ENCODE measurements at regions not wholly inside any gene's neighbourhood (a gene's known extent, or its start where the extent isn't known, plus 50 kb on each side); places are given as distances from the start of the nearest gene placed in this dataset.
"Not testable (repeated sequence)": the region's sequence is repeated elsewhere in the genome, so short reads cannot be mapped to it uniquely, and the experiment has no call there.

GRCh38 chr15:20301471-20302081 lies 240.0 kb downstream of the GOLGA6L6 start:
- not testable (repeated sequence) for H3K9me3 Mint-ChIP-seq, DNase-seq

DNA sequence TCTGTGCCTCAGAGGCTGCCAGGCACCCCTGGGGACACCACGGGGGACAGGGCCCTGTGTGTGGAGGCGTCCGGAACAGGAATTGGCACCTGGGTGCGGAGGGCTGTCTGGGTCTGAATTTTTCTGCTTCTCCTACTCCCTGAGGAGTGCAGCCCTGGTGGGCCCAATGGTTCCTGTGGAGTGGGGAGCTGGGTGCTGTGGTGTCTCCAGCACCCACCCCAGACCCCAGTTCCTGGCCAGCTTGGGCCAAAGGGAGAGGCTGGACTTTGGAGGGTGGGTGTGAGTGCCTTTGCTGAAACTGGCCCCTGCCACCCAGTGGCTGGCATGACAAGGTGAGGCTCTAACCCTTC lies 240.6 kb downstream of the GOLGA6L6 start:
- not testable (repeated sequence) for DNase-seq; H3K27me3 Mint-ChIP-seq; H3K9me3 Mint-ChIP-seq; H3K27ac Mint-ChIP-seq; ATAC-seq (replicated peaks); H3K4me1 Mint-ChIP-seq; H3K4me3 Mint-ChIP-seq; H3K36me3 Mint-ChIP-seq

More at GRCh38 chr15:20301471-20302081, 240.0 kb downstream of the GOLGA6L6 start:
- not testable (repeated sequence) for H3K4me3 Mint-ChIP-seq; ATAC-seq (replicated peaks); H3K27ac Mint-ChIP-seq; H3K4me1 Mint-ChIP-seq; H3K36me3 Mint-ChIP-seq; H3K27me3 Mint-ChIP-seq

GRCh38 chr15:20300351-20301040 lies 241.1 kb downstream of the GOLGA6L6 start:
- not testable (repeated sequence) for H3K36me3 Mint-ChIP-seq; H3K4me1 Mint-ChIP-seq; H3K27me3 Mint-ChIP-seq; ATAC-seq (replicated peaks); H3K27ac Mint-ChIP-seq; DNase-seq; H3K4me3 Mint-ChIP-seq; H3K9me3 Mint-ChIP-seq

GRCh38 chr15:20297603-20298123 lies 243.9 kb downstream of the GOLGA6L6 start:
- not testable (repeated sequence) for H3K36me3 Mint-ChIP-seq; H3K4me1 Mint-ChIP-seq; H3K27me3 Mint-ChIP-seq; ATAC-seq (replicated peaks); H3K27ac Mint-ChIP-seq; H3K9me3 Mint-ChIP-seq; H3K4me3 Mint-ChIP-seq; DNase-seq

DNA sequence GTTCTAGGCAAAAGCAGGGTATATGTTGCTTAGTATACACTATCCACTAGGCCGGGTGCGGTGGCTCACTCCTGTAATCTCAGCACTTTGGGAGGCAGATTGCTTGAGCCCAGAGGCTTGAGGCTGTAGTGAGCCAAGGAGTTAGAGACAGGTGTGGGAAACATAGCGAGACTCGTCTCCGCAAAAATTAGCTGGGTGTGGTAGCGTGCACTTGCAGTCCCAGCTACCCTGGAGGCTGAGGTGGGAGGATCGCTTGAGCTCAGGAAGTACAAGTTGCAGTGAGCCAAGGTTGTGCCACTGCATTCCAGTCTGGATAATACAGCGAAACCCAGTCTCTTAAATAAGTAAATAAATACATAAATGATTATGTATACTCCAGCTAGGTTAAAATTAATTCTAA lies 245.3 kb downstream of the GOLGA6L6 start:
- H3K4me1 Mint-ChIP-seq; H3K36me3 Mint-ChIP-seq; H3K4me3 Mint-ChIP-seq; ATAC-seq (replicated peaks); H3K27ac Mint-ChIP-seq; H3K9me3 Mint-ChIP-seq; H3K27me3 Mint-ChIP-seq; DNase-seq: not testable (repeated sequence)

- no peaks in the 10 kb centered on the region for H3K27me3 Mint-ChIP-seq
Observed at GRCh38 chr15:20295238-20295811, 246.3 kb downstream of the GOLGA6L6 start.

DNA sequence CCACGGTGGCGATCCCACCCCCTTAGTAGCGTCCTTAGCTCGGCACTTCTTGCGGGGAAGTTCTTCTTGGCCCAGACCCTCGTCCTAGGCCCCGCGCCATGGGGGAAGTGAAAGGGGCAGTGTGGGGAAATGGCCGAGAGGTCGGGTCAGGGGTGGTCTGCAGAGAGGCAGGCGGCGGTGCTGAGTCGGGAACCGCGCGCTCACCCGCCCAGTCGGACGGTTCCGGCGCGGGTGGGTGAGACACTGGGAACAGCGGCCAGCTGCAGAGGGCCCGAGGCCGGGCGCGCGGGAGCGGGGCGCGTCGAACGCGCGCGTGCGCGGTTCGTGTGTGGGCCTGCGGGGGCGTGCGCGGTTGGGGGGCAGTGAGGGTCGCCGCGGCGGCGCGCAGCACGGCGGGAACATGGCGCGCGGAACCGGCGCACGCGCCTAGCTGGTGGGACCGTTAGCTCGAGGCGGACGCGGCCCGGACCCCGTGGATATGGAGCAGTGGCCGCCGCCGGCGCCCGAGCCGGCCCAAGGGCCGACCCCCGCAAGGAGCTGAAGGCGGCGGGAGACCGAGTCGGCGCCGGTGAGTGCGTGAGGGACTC lies 246.9 kb downstream of the GOLGA6L6 start:
- H3K4me3 Mint-ChIP-seq: no peak overlapping the region

More at GRCh38 chr15:20295238-20295811, 246.3 kb downstream of the GOLGA6L6 start:
- DNase-seq (no peak), ATAC-seq (replicated peaks) (no peak)
- Mint-ChIP-seq H3K27ac (no peak overlapping the region), H3K4me3 (no peak overlapping the region), H3K4me1 (no peaks in the 10 kb centered on the region), H3K36me3 (no peaks in the 10 kb centered on the region), H3K9me3 (peaks cover 0 to 3% of the 10 kb centered on the region in 2 donors)

GRCh38 chr15:20292422-20293005 lies 249.1 kb downstream of the GOLGA6L6 start:
- not testable (repeated sequence) for DNase-seq; H3K27me3 Mint-ChIP-seq; H3K9me3 Mint-ChIP-seq; H3K36me3 Mint-ChIP-seq; H3K4me3 Mint-ChIP-seq; H3K4me1 Mint-ChIP-seq; ATAC-seq (replicated peaks); H3K27ac Mint-ChIP-seq

More for the DNA sequence above, 246.9 kb downstream of the GOLGA6L6 start:
- no peak overlapping the region for H3K27ac Mint-ChIP-seq
- no peaks in the 10 kb centered on the region for H3K4me1 Mint-ChIP-seq
- ATAC-seq (replicated peaks) (no peak), DNase-seq (no peak)
- H3K9me3 Mint-ChIP-seq: peaks cover 0 to 3% of the 10 kb centered on the region in 2 donors
- no peaks in the 10 kb centered on the region for H3K27me3 Mint-ChIP-seq
- no peaks in the 10 kb centered on the region for H3K36me3 Mint-ChIP-seq

DNA sequence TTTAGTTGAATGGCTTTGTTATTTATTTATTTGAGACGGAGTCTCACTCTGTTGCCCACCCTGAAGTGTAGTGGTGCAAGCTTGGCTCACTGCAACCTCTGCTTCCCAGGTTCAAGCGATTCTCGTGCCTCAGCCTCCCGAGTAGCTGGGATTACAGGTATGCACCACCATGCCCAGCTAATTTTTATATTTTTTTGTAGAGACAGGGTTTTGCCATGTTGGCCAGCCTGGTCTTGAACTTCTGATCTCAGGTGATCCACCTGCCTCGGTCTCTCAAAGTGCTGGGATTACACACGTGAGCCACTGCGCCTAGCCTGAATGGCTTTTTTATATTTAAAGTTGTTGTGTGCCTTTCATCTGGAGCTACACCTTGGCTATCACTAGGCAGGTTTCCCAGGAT lies 250.0 kb downstream of the GOLGA6L6 start:
- not testable (repeated sequence) for H3K27ac Mint-ChIP-seq; H3K4me1 Mint-ChIP-seq; DNase-seq; ATAC-seq (replicated peaks); H3K4me3 Mint-ChIP-seq; H3K36me3 Mint-ChIP-seq; H3K27me3 Mint-ChIP-seq; H3K9me3 Mint-ChIP-seq

- H3K4me1 Mint-ChIP-seq; H3K36me3 Mint-ChIP-seq; H3K4me3 Mint-ChIP-seq; ATAC-seq (replicated peaks); H3K27me3 Mint-ChIP-seq; H3K27ac Mint-ChIP-seq; H3K9me3 Mint-ChIP-seq; DNase-seq: not testable (repeated sequence)
Observed at GRCh38 chr15:20290606-20291005, 251.0 kb downstream of the GOLGA6L6 start.

- ATAC-seq (replicated peaks); H3K9me3 Mint-ChIP-seq; DNase-seq; H3K4me1 Mint-ChIP-seq; H3K27ac Mint-ChIP-seq; H3K36me3 Mint-ChIP-seq; H3K27me3 Mint-ChIP-seq; H3K4me3 Mint-ChIP-seq: not testable (repeated sequence)
Observed at GRCh38 chr15:20289538-20290103, 252.0 kb downstream of the GOLGA6L6 start.

- H3K4me1 Mint-ChIP-seq; DNase-seq; H3K9me3 Mint-ChIP-seq; H3K4me3 Mint-ChIP-seq; H3K27ac Mint-ChIP-seq; H3K36me3 Mint-ChIP-seq; H3K27me3 Mint-ChIP-seq; ATAC-seq (replicated peaks): not testable (repeated sequence)
Observed at GRCh38 chr15:20288800-20289537, 252.6 kb downstream of the GOLGA6L6 start.

DNA sequence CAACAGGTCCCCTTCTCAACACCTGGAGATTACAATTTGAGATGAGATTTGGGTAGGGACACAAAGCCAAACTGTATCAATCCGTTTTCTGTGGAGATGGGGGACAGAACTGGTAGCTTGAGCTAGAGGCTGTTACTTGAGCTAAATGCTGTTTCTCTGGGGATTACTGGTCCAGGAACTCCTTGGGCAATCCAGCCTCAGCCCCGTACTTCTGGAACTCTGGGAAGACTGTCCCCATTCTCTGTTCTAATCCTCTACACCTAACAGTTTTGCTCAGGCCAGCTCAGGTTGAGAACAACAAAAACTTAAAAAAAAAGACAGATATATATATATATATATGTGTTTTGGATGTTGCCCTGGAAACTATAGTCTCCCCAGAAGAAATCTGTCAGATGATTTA lies 255.0 kb downstream of the GOLGA6L6 start:
- not testable (repeated sequence) for H3K4me3 Mint-ChIP-seq; H3K4me1 Mint-ChIP-seq; H3K27ac Mint-ChIP-seq; H3K36me3 Mint-ChIP-seq; H3K27me3 Mint-ChIP-seq; DNase-seq; H3K9me3 Mint-ChIP-seq; ATAC-seq (replicated peaks)
